ENCODE measurements at regions not wholly inside any gene's neighbourhood (a gene's known extent, or its start where the extent isn't known, plus 50 kb on each side); places are given as distances from the start of the nearest gene placed in this dataset.

DNA sequence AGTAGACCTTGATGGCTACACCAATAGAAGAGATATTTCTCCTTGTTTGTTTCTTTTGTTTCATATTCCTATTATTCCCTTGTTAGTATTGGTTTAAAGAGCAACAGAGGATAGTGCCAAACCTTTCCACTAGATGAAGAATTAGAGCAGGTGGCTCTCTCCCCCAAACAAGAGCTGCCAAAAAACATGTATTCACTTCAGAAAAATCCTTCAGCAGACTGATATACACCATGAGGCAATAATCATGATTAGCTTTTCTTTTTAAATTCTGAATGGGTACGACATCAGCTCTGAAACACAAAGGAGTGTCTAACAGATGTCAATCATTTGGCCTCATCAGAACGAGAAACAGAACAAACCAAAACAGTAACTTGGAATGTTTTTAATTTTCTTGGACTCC, 67.3 kb upstream of the MAP10 start:
- no peak for TF ChIP-seq TBL1XR1 (IDR thresholded peaks at IDR 0.05; ENCODE audit: low read length in 2 of 2)
- TF ChIP-seq MEF2A (IDR thresholded peaks at IDR 0.05; ENCODE audit: control insufficient read depth, low read depth, low read length): no peak
- TF ChIP-seq, protein P1, sequence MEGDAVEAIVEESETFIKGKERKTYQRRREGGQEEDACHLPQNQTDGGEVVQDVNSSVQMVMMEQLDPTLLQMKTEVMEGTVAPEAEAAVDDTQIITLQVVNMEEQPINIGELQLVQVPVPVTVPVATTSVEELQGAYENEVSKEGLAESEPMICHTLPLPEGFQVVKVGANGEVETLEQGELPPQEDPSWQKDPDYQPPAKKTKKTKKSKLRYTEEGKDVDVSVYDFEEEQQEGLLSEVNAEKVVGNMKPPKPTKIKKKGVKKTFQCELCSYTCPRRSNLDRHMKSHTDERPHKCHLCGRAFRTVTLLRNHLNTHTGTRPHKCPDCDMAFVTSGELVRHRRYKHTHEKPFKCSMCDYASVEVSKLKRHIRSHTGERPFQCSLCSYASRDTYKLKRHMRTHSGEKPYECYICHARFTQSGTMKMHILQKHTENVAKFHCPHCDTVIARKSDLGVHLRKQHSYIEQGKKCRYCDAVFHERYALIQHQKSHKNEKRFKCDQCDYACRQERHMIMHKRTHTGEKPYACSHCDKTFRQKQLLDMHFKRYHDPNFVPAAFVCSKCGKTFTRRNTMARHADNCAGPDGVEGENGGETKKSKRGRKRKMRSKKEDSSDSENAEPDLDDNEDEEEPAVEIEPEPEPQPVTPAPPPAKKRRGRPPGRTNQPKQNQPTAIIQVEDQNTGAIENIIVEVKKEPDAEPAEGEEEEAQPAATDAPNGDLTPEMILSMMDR (IDR thresholded peaks at IDR 0.05 in 2 of 3, conservative IDR thresholded peaks at IDR 0.05 in 1 of 3; ENCODE audit: insufficient read depth in 2 of 3, low read depth in 1 of 3, low read length in 3 of 3): no peak
- no peak for TF ChIP-seq NR1H2 (CRISPR knock-in tag; IDR thresholded peaks at IDR 0.05)
- TF ChIP-seq L3MBTL2 (IDR thresholded peaks at IDR 0.05): no peak
- no peak for TF ChIP-seq DPF2 (IDR thresholded peaks at IDR 0.05)
